ENCODE measurements at regions not wholly inside any gene's neighbourhood (a gene's known extent, or its start where the extent isn't known, plus 50 kb on each side); places are given as distances from the start of the nearest gene placed in this dataset.

- TF ChIP-seq CTCF (conservative IDR thresholded peaks at IDR 0.05; ENCODE audit: low read depth, low read length) (no peak), POLR2A (IDR thresholded peaks at IDR 0.05; ENCODE audit: low read depth, low read length) (no peak), BHLHE40 (IDR thresholded peaks at IDR 0.05; ENCODE audit: low read depth, low read length) (no peak), RCOR1 (IDR thresholded peaks at IDR 0.05; ENCODE audit: insufficient replicate concordance, low read length) (no peak), USF2 (IDR thresholded peaks at IDR 0.05; ENCODE audit: low read depth, low read length) (no peak)
Observed at GRCh38 chr10:52570490-52570889, 202.1 kb downstream of the MBL2 start.

All from IMR-90 (cell line).